H1 (cell line): ENCODE measurements at regions not wholly inside any gene's neighbourhood (a gene's known extent, or its start where the extent isn't known, plus 50 kb on each side); places are given as distances from the start of the nearest gene placed in this dataset.

ENCODE experiments used
- CTCF ChIA-PET: fragments of 300-600 bp; sonication (Branson Sonifier 250); formaldehyde crosslinking; loops from one replicate; lab custom pipeline; 2021; ENCODE audit not compliant: partially characterized antibody; lab: Charles Lee
- POLR2A ChIA-PET: fragments of 300-600 bp; sonication (Branson Sonifier 250); formaldehyde crosslinking; loops from one replicate; lab custom pipeline; 2021; ENCODE audit warnings: inconsistent platforms; ENCODE audit not compliant: partially characterized antibody; lab: Charles Lee
- DNase-seq, 2 experiments: peaks; one replicate each; pipeline versions ENCODE4 v3.0.0 to v3.0.0-alpha.2; 2010 to 2022; ENCODE audit warnings: low spot score in 2 of 2, low read depth in 1 of 2, mixed read lengths in 1 of 2
- FAIRE-seq: peaks from 2 replicates; lab custom pipeline; 2011; peaks lifted over from hg19 to GRCh38; lab: Jason Lieb, UNC
- H2AFZ ChIP-seq: 2 replicates; pipeline ENCODE4 v1.8.1; 2012; ENCODE audit warnings: low read length, inconsistent platforms
- H2AK5ac ChIP-seq: 2 replicates; pipeline ENCODE4 v1.6.1; 2013; ENCODE audit warnings: low read depth, low read length
- H2BK120ac ChIP-seq: replicated peaks from 2 replicates; pipeline ENCODE3; 2013; ENCODE audit warnings: low read depth, low read length, inconsistent platforms
- H2BK12ac ChIP-seq: 2 replicates; pipeline ENCODE4 v1.6.1; 2013; ENCODE audit warnings: low read depth, low read length
- H2BK15ac ChIP-seq: 2 replicates; pipeline ENCODE4 v1.6.1; 2013; ENCODE audit warnings: low read length
- H2BK20ac ChIP-seq: 2 replicates; pipeline ENCODE4 v1.6.1; 2013; ENCODE audit warnings: low read length
- H2BK5ac ChIP-seq: 2 replicates; pipeline ENCODE4 v1.6.1; 2013; ENCODE audit warnings: low read depth, low read length
- H3K14ac ChIP-seq: 2 replicates; pipeline ENCODE4 v1.6.1; 2013; ENCODE audit warnings: inconsistent platforms; ENCODE audit not compliant: insufficient read length
- H3K18ac ChIP-seq: 2 replicates; pipeline ENCODE4 v1.6.1; 2013; ENCODE audit warnings: low read length; ENCODE audit errors: extremely low read depth
- H3K23ac ChIP-seq: 2 replicates; pipeline ENCODE4 v1.6.1; 2013; ENCODE audit warnings: inconsistent platforms; ENCODE audit not compliant: insufficient read length
- H3K23me2 ChIP-seq: 2 replicates; pipeline ENCODE4 v1.6.1; 2013; ENCODE audit warnings: low read depth, low read length
- H3K27ac ChIP-seq: 2 replicates; pipeline ENCODE4 v1.6.1; 2011; ENCODE audit warnings: low read depth, low read length, inconsistent platforms
- H3K27me3 ChIP-seq, 4 experiments: replicated peaks in 1 of 4; 1 replicate in 1 of 4; 2 replicates in 3 of 4; pipeline versions ENCODE4 v1.6.1 to v1.8.1; 2011 to 2013; ENCODE audit warnings: low read length in 3 of 4, mild to moderate bottlenecking in 3 of 4, inconsistent platforms in 2 of 4, mixed read lengths in 2 of 4, moderate library complexity in 1 of 4; ENCODE audit not compliant: control insufficient read depth in 3 of 4, insufficient read depth in 3 of 4; ENCODE audit errors: extremely low read depth in 1 of 4
- H3K36me3 ChIP-seq, 4 experiments: 2 replicates each; pipeline versions ENCODE4 v1.6.1 to v1.8.1; 2011 to 2013; ENCODE audit warnings: mild to moderate bottlenecking in 4 of 4, low read length in 3 of 4, moderate library complexity in 2 of 4, control low read depth in 1 of 4, inconsistent platforms in 1 of 4; ENCODE audit not compliant: insufficient read depth in 4 of 4, control insufficient read depth in 2 of 4
- H3K4ac ChIP-seq: replicated peaks from 2 replicates; pipeline ENCODE3; 2013; ENCODE audit warnings: low read length, low read depth, mixed read lengths, inconsistent platforms; ENCODE audit not compliant: insufficient read length
- H3K4me1 ChIP-seq, 4 experiments: replicated peaks in 1 of 4; 1 replicate in 1 of 4; 2 replicates in 3 of 4; pipeline versions ENCODE4 v1.6.1 to v1.8.1; 2011 to 2013; ENCODE audit warnings: low read length in 3 of 4, inconsistent platforms in 2 of 4, mixed read lengths in 1 of 4; ENCODE audit not compliant: insufficient read depth in 4 of 4, control insufficient read depth in 3 of 4
- H3K4me2 ChIP-seq, 2 experiments: 2 replicates each; pipeline versions ENCODE4 v1.6.1 to v1.8.1; 2011 to 2013; ENCODE audit warnings: low read depth in 2 of 2, low read length in 2 of 2, control low read depth in 1 of 2, inconsistent platforms in 1 of 2, mild to moderate bottlenecking in 1 of 2; ENCODE audit not compliant: insufficient read depth in 1 of 2
- H3K4me3 ChIP-seq, 4 experiments: fragments of 200-600, 300-600 bp in 1 of 4; sonication (generic), shearing (Covaris generic), sonication (Bioruptor Twin) in 1 of 4; 2 replicates each; pipeline versions ENCODE4 v1.5.1 to v1.8.1; 2011 to 2016; ENCODE audit warnings: low read length in 4 of 4, low read depth in 3 of 4, control low read depth in 2 of 4, inconsistent platforms in 2 of 4, mild to moderate bottlenecking in 2 of 4, mixed read lengths in 1 of 4, moderate library complexity in 1 of 4; ENCODE audit not compliant: insufficient read depth in 2 of 4; ENCODE audit errors: extremely low read depth in 1 of 4
- H3K56ac ChIP-seq: replicated peaks from 2 replicates; pipeline ENCODE3; 2013; ENCODE audit warnings: low read depth, mild to moderate bottlenecking, mixed read lengths, low read length, inconsistent platforms; ENCODE audit not compliant: insufficient read length
- H3K79me1 ChIP-seq: 2 replicates; pipeline ENCODE4 v1.6.1; 2013; ENCODE audit warnings: low read depth, low read length, control low read depth
- H3K79me2 ChIP-seq, 2 experiments: 2 replicates each; pipeline versions ENCODE4 v1.6.1 to v1.8.1; 2012 to 2013; ENCODE audit warnings: low read length in 2 of 2, mild to moderate bottlenecking in 2 of 2, inconsistent platforms in 1 of 2; ENCODE audit not compliant: insufficient read depth in 2 of 2, control insufficient read depth in 1 of 2
- H3K9ac ChIP-seq, 4 experiments: replicated peaks in 1 of 4; 1 replicate in 1 of 4; 2 replicates in 3 of 4; pipeline versions ENCODE4 v1.6.1 to v1.8.1; 2011 to 2013; ENCODE audit warnings: low read depth in 3 of 4, low read length in 3 of 4, control low read depth in 2 of 4, mild to moderate bottlenecking in 2 of 4, moderate library complexity in 2 of 4, inconsistent platforms in 1 of 4; ENCODE audit errors: extremely low read depth in 1 of 4
- H3K9me3 ChIP-seq, 2 experiments: 2 replicates each; pipeline versions ENCODE4 v1.6.1 to v1.8.1; 2012 to 2013; ENCODE audit warnings: mild to moderate bottlenecking in 2 of 2, moderate library complexity in 2 of 2, control low read depth in 1 of 2, inconsistent platforms in 1 of 2, low read depth in 1 of 2, low read length in 1 of 2, mixed read lengths in 1 of 2; ENCODE audit not compliant: insufficient read depth in 2 of 2
- H4K20me1 ChIP-seq, 2 experiments: replicated peaks in 1 of 2; 2 replicates each; pipeline versions ENCODE3 to v1.8.1; 2011 to 2013; ENCODE audit warnings: inconsistent platforms in 2 of 2, low read length in 2 of 2, mild to moderate bottlenecking in 1 of 2; ENCODE audit not compliant: insufficient read depth in 2 of 2, control insufficient read depth in 1 of 2
- H4K5ac ChIP-seq: 2 replicates; pipeline ENCODE4 v1.6.1; 2013; ENCODE audit warnings: low read length, low read depth, mixed read lengths, inconsistent platforms; ENCODE audit not compliant: insufficient read length
- H4K8ac ChIP-seq: 2 replicates; pipeline ENCODE4 v1.8.0; 2013; ENCODE audit warnings: mild to moderate bottlenecking, moderate library complexity, low read length, inconsistent platforms; ENCODE audit not compliant: insufficient read depth; ENCODE audit errors: extremely low read depth
- H4K91ac ChIP-seq: replicated peaks from 2 replicates; pipeline ENCODE3; 2013; ENCODE audit warnings: low read length, mixed read lengths, inconsistent platforms; ENCODE audit not compliant: insufficient read length
- ATF3 ChIP-seq: IDR thresholded peaks from 2 replicates; pipeline ENCODE4 v1.6.1; 2011; ENCODE audit warnings: low read depth, mild to moderate bottlenecking, low read length; ENCODE audit not compliant: insufficient read depth
- BACH1 ChIP-seq: IDR thresholded peaks from 2 replicates; pipeline ENCODE4 v1.6.1; 2012; ENCODE audit warnings: low read length, improper control_type of control experiment
- CBX8 ChIP-seq: fragments of 300-800, 300-1000 bp; sonication (generic); IDR thresholded peaks from 2 replicates; pipeline ENCODE4 v1.7.1; 2016; ENCODE audit warnings: low read depth, low read length, borderline replicate concordance
- EGR1 ChIP-seq: IDR thresholded peaks from 2 replicates; pipeline ENCODE4 v1.6.1; 2011; ENCODE audit warnings: low read depth, low read length, borderline replicate concordance
- EZH2 ChIP-seq: fragments of 200-600 bp; sonication (generic); IDR thresholded peaks from 2 replicates; pipeline ENCODE4 v1.7.1; 2012; ENCODE audit warnings: low read depth, mild to moderate bottlenecking, moderate library complexity, low read length, inconsistent platforms; ENCODE audit not compliant: severe bottlenecking
- FOSL1 ChIP-seq: IDR thresholded peaks from 2 replicates; pipeline ENCODE4 v1.6.1; 2011; ENCODE audit warnings: mild to moderate bottlenecking, low read depth, low read length, moderate library complexity; ENCODE audit not compliant: insufficient read depth
- MAFK ChIP-seq: IDR thresholded peaks from 2 replicates; pipeline ENCODE4 v1.6.1; 2012; ENCODE audit warnings: low read depth, mild to moderate bottlenecking, improper control_type of control experiment, low read length
- POU5F1 ChIP-seq: IDR thresholded peaks from 2 replicates; pipeline ENCODE4 v1.6.1; 2011; ENCODE audit warnings: low read depth, mild to moderate bottlenecking, low read length, moderate library complexity
- RFX5 ChIP-seq: IDR thresholded peaks from 2 replicates; pipeline ENCODE4 v1.6.1; 2011; ENCODE audit warnings: low read depth, low read length, improper control_type of control experiment, borderline replicate concordance
- RNF2 ChIP-seq: fragments of 200-900, 300-1000 bp; sonication (generic); IDR thresholded peaks from 2 replicates; pipeline ENCODE4 v1.7.1; 2016; ENCODE audit warnings: borderline replicate concordance, low read depth, mild to moderate bottlenecking, antibody characterized with exemption, low read length; ENCODE audit not compliant: poor library complexity, severe bottlenecking; ENCODE audit errors: missing control alignments
- RXRA ChIP-seq: IDR thresholded peaks from 2 replicates; pipeline ENCODE4 v1.6.1; 2011; ENCODE audit warnings: low read depth, mild to moderate bottlenecking, low read length, moderate library complexity; ENCODE audit not compliant: insufficient read depth
- SIRT6 ChIP-seq: IDR thresholded peaks from one replicate; pipeline ENCODE4 v1.7.1; 2012; ENCODE audit warnings: low read length, inconsistent platforms
- SUZ12 ChIP-seq: fragments of 200-600 bp; sonication (generic); IDR thresholded peaks from 2 replicates; pipeline ENCODE4 v1.6.1; 2012; ENCODE audit warnings: mild to moderate bottlenecking, inconsistent platforms, low read length, moderate library complexity, mixed read lengths
- TCF12 ChIP-seq: IDR thresholded peaks from 2 replicates; pipeline ENCODE4 v1.6.1; 2011; ENCODE audit warnings: low read depth, mild to moderate bottlenecking, low read length
- ZNF274 ChIP-seq: IDR thresholded peaks from 2 replicates; pipeline ENCODE4 v1.7.0; 2012; ENCODE audit warnings: low read length, borderline replicate concordance; ENCODE audit errors: extremely low read depth
- WGBS, 2 experiments: shearing (Covaris generic) in 1 of 2; methylation state at CpG; one replicate each; pipeline versions ENCODE4 v1.1.6 to v1.1.7; 2013 to 2015; ENCODE audit warnings: low lambda C conversion rate in 2 of 2, mixed read lengths in 2 of 2, inconsistent platforms in 1 of 2, low coverage in 1 of 2, missing lambda C conversion rate in 1 of 2; ENCODE audit not compliant: insufficient replicate concordance in 2 of 2, insufficient coverage in 1 of 2, insufficient read length in 1 of 2; ENCODE audit errors: extremely low coverage in 1 of 2, missing lambda C conversion rate in 1 of 2; 5-methylcytosine and 5-hydroxymethylcytosine counted together

GRCh38 chr22:22787151-22787550 is 100.5 kb upstream of the IGLL5 start:
- H3K18ac ChIP-seq: no peak overlapping the region
- FAIRE-seq: no peak
- no peak for TF ChIP-seq POU5F1
- no peak for TF ChIP-seq BACH1
- no peak for TF ChIP-seq EZH2
- TF ChIP-seq RFX5: no peak
- TF ChIP-seq CBX8: no peak
- TF ChIP-seq RNF2: no peak
- TF ChIP-seq MAFK: no peak
- TF ChIP-seq RXRA: no peak
- no peak for TF ChIP-seq SUZ12
- no peak for TF ChIP-seq ATF3
- no peak for TF ChIP-seq ZNF274
- no peak for TF ChIP-seq SIRT6
- no peak for TF ChIP-seq FOSL1
- no peak for TF ChIP-seq TCF12
- TF ChIP-seq EGR1: no peak

More at GRCh38 chr22:22787151-22787550, 100.5 kb upstream of the IGLL5 start:
- no peak overlapping the region for H3K9ac ChIP-seq
- H2BK12ac ChIP-seq: no peak overlapping the region
- no peak overlapping the region for H2BK15ac ChIP-seq
- no peak overlapping the region for H3K23ac ChIP-seq
- no peaks in the 10 kb centered on the region for H3K79me2 ChIP-seq
- no peak overlapping the region for H2BK120ac ChIP-seq
- no peak overlapping the region for H2AFZ ChIP-seq
- peaks cover 13 to 43% of the 10 kb centered on the region in 2 experiments; a peak in 3 of 4 replicates for H3K9me3 ChIP-seq
- no peak overlapping the region for H2BK5ac ChIP-seq
- H3K14ac ChIP-seq: no peak overlapping the region
- H4K8ac ChIP-seq: no peak overlapping the region
- H3K27me3 ChIP-seq: peaks cover 3 to 40% (median 17%) of the 10 kb centered on the region in 4 experiments
- H3K4me3 ChIP-seq: no peak overlapping the region
- no peak overlapping the region for H4K5ac ChIP-seq
- H4K20me1 ChIP-seq: no peaks in the 10 kb centered on the region
- 90% methylated on average over 6 of the region's 6 CpGs; no CpG with 5 or more reads in 1 of the 2 experiments for WGBS, 2 experiments
- H3K4me2 ChIP-seq: no peak overlapping the region
- no peak overlapping the region for H4K91ac ChIP-seq
- ChIA-PET CTCF (no interaction called here), POLR2A (no interaction called here)
- peak in 1 of 2 experiments; percentile 8 for DNase-seq
- no peaks in the 10 kb centered on the region for H3K79me1 ChIP-seq
- H3K4ac ChIP-seq: no peak overlapping the region
- no peaks in the 10 kb centered on the region for H3K36me3 ChIP-seq
- no peak overlapping the region for H2BK20ac ChIP-seq
- H3K56ac ChIP-seq: no peak overlapping the region
- H2AK5ac ChIP-seq: no peak overlapping the region
- H3K4me1 ChIP-seq: no peaks in the 10 kb centered on the region
- H3K23me2 ChIP-seq: no peaks in the 10 kb centered on the region
- no peak overlapping the region for H3K27ac ChIP-seq
